ENCODE measurements at regions not wholly inside any gene's neighbourhood (a gene's known extent, or its start where the extent isn't known, plus 50 kb on each side); places are given as distances from the start of the nearest gene placed in this dataset.

DNA sequence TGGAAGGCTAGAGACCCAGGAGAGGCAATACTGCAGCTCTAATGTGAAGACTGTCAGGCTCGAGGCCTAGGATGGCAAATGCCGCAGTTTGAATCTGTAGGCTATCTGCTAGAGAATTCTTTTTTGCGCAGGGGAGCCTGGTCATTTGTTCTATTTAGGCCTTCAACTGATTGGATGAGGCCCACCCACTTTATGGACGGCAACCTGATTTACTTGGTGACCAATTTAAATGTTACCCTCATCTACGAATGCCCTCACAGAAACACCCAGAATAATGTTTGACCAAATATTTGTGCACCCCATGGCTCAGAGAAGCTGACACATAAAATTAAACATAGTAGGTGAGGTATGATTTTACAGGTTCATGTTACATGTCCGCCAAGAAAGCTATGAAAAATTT is 300.7 kb upstream of the GRM7 start:
- H3K4me3 ChIP-seq (replicated peaks in 1 of 3; ENCODE audit: insufficient read depth in 1 of 3, low read depth in 1 of 3, low read length in 3 of 3), result no peak overlapping the region
- H3K9me1 ChIP-seq (replicated peaks; ENCODE audit: control insufficient read depth, extremely low read depth, insufficient read depth, low read length), result no peaks in the 10 kb centered on the region
- BruUV-seq (replicated peaks), result no TSS peak
- dilution Hi-C loops (cut with MboI; ENCODE audit: extremely low pct_ligation_motif_present, low sequenced_read_pairs) (no loop called here), intact Hi-C loops (cut with micrococcal nuclease) (no loop called here)
- TF ChIP-seq JUN (IDR thresholded peaks at IDR 0.05; ENCODE audit: borderline replicate concordance, insufficient read depth, insufficient read length, low read depth), result no peak
- TF ChIP-seq MYC (IDR thresholded peaks at IDR 0.05; ENCODE audit: low read depth, low read length), result no peak
- no peak for TF ChIP-seq POLR2A (IDR thresholded peaks at IDR 0.05; ENCODE audit: low read depth, low read length)
- H3K36me3 ChIP-seq (ENCODE audit: control insufficient read depth in 2 of 2, extremely low read depth in 1 of 2, insufficient read depth in 2 of 2, low read length in 2 of 2), result no peaks in the 10 kb centered on the region
- no peaks in the 10 kb centered on the region for H3K27me3 ChIP-seq (ENCODE audit: control insufficient read depth in 2 of 2, insufficient read depth in 2 of 2, low read length in 2 of 2)
- ChIA-PET POLR2A (no interaction called here), CTCF (no interaction called here)
- FAIRE-seq, result no peak
- H3K4me2 ChIP-seq (ENCODE audit: insufficient read depth, low read length), result no peak overlapping the region
- H3K9ac ChIP-seq (replicated peaks; ENCODE audit: extremely low read depth, insufficient read depth, low read length), result no peak overlapping the region
- H3K9me3 ChIP-seq (replicated peaks; ENCODE audit: control insufficient read depth, insufficient read depth, low read length), result peaks cover 3% of the 10 kb centered on the region
- no peaks in the 10 kb centered on the region for H3K79me2 ChIP-seq (ENCODE audit: control insufficient read depth, insufficient read depth, low read length)
- DNase-seq (ENCODE audit: low read depth, low spot score), result no peak
- H3K4me1 ChIP-seq (ENCODE audit: control insufficient read depth, extremely low read depth, insufficient read depth, low read length), result no peaks in the 10 kb centered on the region
- no peak overlapping the region for H3K27ac ChIP-seq (ENCODE audit: insufficient read depth, low read depth, low read length)
- no peak overlapping the region for H2AFZ ChIP-seq (ENCODE audit: low read depth, low read length)
- no peaks in the 10 kb centered on the region for H4K20me1 ChIP-seq (replicated peaks; ENCODE audit: control insufficient read depth, extremely low read depth, insufficient read depth, low read length)

DNA sequence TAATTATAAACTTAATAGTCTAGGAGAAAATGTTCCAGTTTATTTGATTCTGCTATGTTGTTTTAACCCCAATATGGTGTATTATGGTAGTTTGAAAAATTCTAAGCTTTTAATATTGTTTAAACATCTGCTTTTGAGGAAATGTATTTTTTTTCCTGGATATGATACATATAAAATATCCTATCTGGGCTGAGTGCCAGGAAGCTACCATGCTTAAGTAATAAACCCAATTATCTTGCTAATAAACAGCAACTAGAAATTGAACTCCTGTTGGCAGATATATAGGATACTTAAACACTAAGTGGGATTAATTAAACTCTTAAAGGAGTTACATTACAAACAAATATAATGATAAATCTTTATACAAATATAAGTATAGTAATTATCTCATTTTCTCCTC is 293.7 kb upstream of the GRM7 start:
- DNase-seq (ENCODE audit: low read depth, low spot score) (no peak), FAIRE-seq (no peak)
- CTCF ChIA-PET, result no interaction called here
- H3K9me3 ChIP-seq (replicated peaks; ENCODE audit: control insufficient read depth, insufficient read depth, low read length), result peaks cover 1% of the 10 kb centered on the region
- TF ChIP-seq, protein P1, sequence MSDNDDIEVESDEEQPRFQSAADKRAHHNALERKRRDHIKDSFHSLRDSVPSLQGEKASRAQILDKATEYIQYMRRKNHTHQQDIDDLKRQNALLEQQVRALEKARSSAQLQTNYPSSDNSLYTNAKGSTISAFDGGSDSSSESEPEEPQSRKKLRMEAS (IDR thresholded peaks at IDR 0.05; ENCODE audit: insufficient read depth, insufficient read length), result no peak
- TF ChIP-seq GATA2 (IDR thresholded peaks at IDR 0.05; ENCODE audit: insufficient read depth, insufficient read length, low read depth, low read length), result no peak
- TF ChIP-seq POLR2A (IDR thresholded peaks at IDR 0.05; ENCODE audit: low read depth, low read length), result no peak
- H2AFZ ChIP-seq (ENCODE audit: low read depth, low read length), result no peak overlapping the region
- H3K36me3 ChIP-seq (ENCODE audit: control insufficient read depth in 2 of 2, extremely low read depth in 1 of 2, insufficient read depth in 2 of 2, low read length in 2 of 2), result no peaks in the 10 kb centered on the region
- no peaks in the 10 kb centered on the region for H4K20me1 ChIP-seq (replicated peaks; ENCODE audit: control insufficient read depth, extremely low read depth, insufficient read depth, low read length)
- no peak overlapping the region for H3K4me2 ChIP-seq (ENCODE audit: insufficient read depth, low read length)
- H3K27me3 ChIP-seq (ENCODE audit: control insufficient read depth in 2 of 2, insufficient read depth in 2 of 2, low read length in 2 of 2), result no peaks in the 10 kb centered on the region
- no peak overlapping the region for H3K27ac ChIP-seq (ENCODE audit: insufficient read depth, low read depth, low read length)
- dilution Hi-C loops (cut with MboI; ENCODE audit: extremely low pct_ligation_motif_present, low sequenced_read_pairs) (no loop called here), intact Hi-C loops (cut with micrococcal nuclease) (no loop called here)
- H3K9me1 ChIP-seq (replicated peaks; ENCODE audit: control insufficient read depth, extremely low read depth, insufficient read depth, low read length), result no peaks in the 10 kb centered on the region
- H3K4me1 ChIP-seq (ENCODE audit: control insufficient read depth, extremely low read depth, insufficient read depth, low read length), result no peaks in the 10 kb centered on the region
- POLR2A ChIA-PET, result no interaction called here
- no TSS peak for BruUV-seq (replicated peaks)
- no peak overlapping the region for H3K4me3 ChIP-seq (replicated peaks in 1 of 3; ENCODE audit: insufficient read depth in 1 of 3, low read depth in 1 of 3, low read length in 3 of 3)
- no peak overlapping the region for H3K9ac ChIP-seq (replicated peaks; ENCODE audit: extremely low read depth, insufficient read depth, low read length)
- H3K79me2 ChIP-seq (ENCODE audit: control insufficient read depth, insufficient read depth, low read length), result no peaks in the 10 kb centered on the region

Measured in endothelial cell of umbilical vein (primary cell).